HK-2 (cell line): ENCODE measurements at regions not wholly inside any gene's neighbourhood (a gene's known extent, or its start where the extent isn't known, plus 50 kb on each side); places are given as distances from the start of the nearest gene placed in this dataset.
"Not testable (repeated sequence)": the region's sequence is repeated elsewhere in the genome, so short reads cannot be mapped to it uniquely, and the experiment has no call there.

Experiments
- DNase-seq: peaks from one replicate; pipeline ENCODE4 v3.0.0-alpha.2; 2018; ENCODE audit not compliant: unreplicated experiment

- no peak for DNase-seq
Measured at GRCh38 chr12:97984974-97985580, 522.5 kb downstream of the RMST start.

- DNase-seq: no peak
Measured at GRCh38 chr12:97985834-97986233, 523.2 kb downstream of the RMST start.

GRCh38 chr12:97988588-97988987 lies 526.0 kb downstream of the RMST start:
- not testable (repeated sequence) for DNase-seq

- DNase-seq: no peak
Measured at GRCh38 chr12:97989366-97989940, 525.9 kb upstream of the TMPO start.

GRCh38 chr12:97994746-97995484 lies 520.5 kb upstream of the TMPO start:
- no peak for DNase-seq

- no peak for DNase-seq
Measured at GRCh38 chr12:97995559-97995958, 519.8 kb upstream of the TMPO start.

GRCh38 chr12:98001430-98001829 lies 514.0 kb upstream of the TMPO start:
- no peak for DNase-seq

- DNase-seq: peak; percentile 3
Measured at GRCh38 chr12:98002887-98003493, 512.4 kb upstream of the TMPO start.

- no peak for DNase-seq
Measured at GRCh38 chr12:98007963-98008362, 507.4 kb upstream of the TMPO start.

- no peak for DNase-seq
Measured at GRCh38 chr12:98013560-98013959, 501.8 kb upstream of the TMPO start.

GRCh38 chr12:98018836-98019235 lies 496.6 kb upstream of the TMPO start:
- no peak for DNase-seq

- no peak for DNase-seq
Measured at GRCh38 chr12:98020376-98020775, 495.0 kb upstream of the TMPO start.

- DNase-seq: no peak
Measured at GRCh38 chr12:98022961-98023360, 492.4 kb upstream of the TMPO start.

GRCh38 chr12:98037401-98038140 lies 477.8 kb upstream of the TMPO start:
- DNase-seq: no peak

- no peak for DNase-seq
Measured at GRCh38 chr12:98042668-98043067, 472.7 kb upstream of the TMPO start.

- DNase-seq: no peak
Measured at GRCh38 chr12:98045395-98045794, 470.0 kb upstream of the TMPO start.

GRCh38 chr12:98048326-98048725 lies 467.1 kb upstream of the TMPO start:
- no peak for DNase-seq

- no peak for DNase-seq
Measured at GRCh38 chr12:98053202-98053601, 462.2 kb upstream of the TMPO start.

- no peak for DNase-seq
Measured at GRCh38 chr12:98057701-98058100, 457.7 kb upstream of the TMPO start.

- DNase-seq: no peak
Measured at GRCh38 chr12:98058213-98058612, 457.2 kb upstream of the TMPO start.

- no peak for DNase-seq
Measured at GRCh38 chr12:98058838-98059237, 456.6 kb upstream of the TMPO start.

- no peak for DNase-seq
Measured at GRCh38 chr12:98059659-98060343, 455.6 kb upstream of the TMPO start.
